Gastrocnemius medialis (tissue), 4 donors: ENCODE measurements at regions not wholly inside any gene's neighbourhood (a gene's known extent, or its start where the extent isn't known, plus 50 kb on each side); places are given as distances from the start of the nearest gene placed in this dataset.

Source experiments
- ATAC-seq, 2 donors: fragments of 150-250 bp; one replicate each; pipeline ENCODE4 v1.9.1; 2016
- DNase-seq, 2 donors: peaks; one replicate each; pipeline ENCODE4 v3.0.0-alpha.2; 2019
- H3K27ac ChIP-seq, 4 donors: fragments of 200-600 bp; sonication (generic); 1 replicate in 1 of 4; 2 replicates in 3 of 4; pipeline ENCODE4 v1.5.1; 2016 to 2018; ENCODE audit warnings: mild to moderate bottlenecking in 2 of 4, moderate library complexity in 1 of 4
- H3K27me3 ChIP-seq, 3 donors: fragments of 200-600 bp; sonication (generic) in 2 of 3; 1 replicate in 1 of 3; 2 replicates in 2 of 3; pipeline versions ENCODE4 v1.5.1 to v1.6.0; 2016 to 2019; ENCODE audit warnings: mild to moderate bottlenecking in 1 of 3, moderate library complexity in 1 of 3
- H3K36me3 ChIP-seq, 2 donors: fragments of 200-600 bp; sonication (generic) in 1 of 2; one replicate each; pipeline ENCODE4 v1.5.1; 2017 to 2018
- H3K4me1 ChIP-seq, 2 donors: fragments of 200-600 bp; sonication (generic) in 1 of 2; one replicate each; pipeline ENCODE4 v1.5.1; 2016 to 2017; ENCODE audit warnings: mild to moderate bottlenecking in 2 of 2
- H3K4me3 ChIP-seq, 4 donors: fragments of 200-600 bp; sonication (generic) in 3 of 4; 1 replicate in 1 of 4; 2 replicates in 3 of 4; pipeline ENCODE4 v1.5.1; 2016 to 2019; ENCODE audit warnings: mild to moderate bottlenecking in 2 of 4
- H3K9me3 ChIP-seq, 3 donors: fragments of 200-600 bp; sonication (generic) in 2 of 3; 1 replicate in 1 of 3; 2 replicates in 2 of 3; pipeline ENCODE4 v1.5.1; 2016 to 2019
- CTCF ChIP-seq, 5 experiments: fragments of 450-650 bp in 3 of 5; fragments of 200-600 bp in 2 of 5; sonication (generic) in 2 of 5; IDR thresholded peaks in 4 of 5; conservative IDR thresholded peaks in 1 of 5; 1 replicate in 4 of 5; 2 replicates in 1 of 5; pipeline ENCODE4 v1.5.1; 2016 to 2019; ENCODE audit warnings: antibody characterized with exemption in 5 of 5, mild to moderate bottlenecking in 3 of 5, moderate library complexity in 3 of 5
- POLR2A ChIP-seq, 2 donors: fragments of 450-650 bp; IDR thresholded peaks; one replicate each; pipeline ENCODE4 v1.6.1; 2017; ENCODE audit warnings: antibody characterized with exemption in 2 of 2, mild to moderate bottlenecking in 2 of 2, moderate library complexity in 2 of 2
- in situ Hi-C, 4 donors: fragments of 200-750 bp; cut with MboI; loops; one replicate each; pipeline versions ENCODE4 v1.15.0 to v1.8.0; 2017; ENCODE audit warnings: low sequenced_read_pairs in 4 of 4
- intact Hi-C: fragments of 100-400 bp; cut with DNase I; formaldehyde crosslinking; loops from one replicate; pipeline ENCODE4 v1.15.1; 2023; ENCODE audit warnings: low total_unique reads

GRCh38 chr4:125084608-125085007, 230.1 kb upstream of the FAT4 start:
- ATAC-seq (no peak), DNase-seq (no peak)
- Histone ChIP-seq H3K36me3 (no peaks in the 10 kb centered on the region), H3K4me3 (no peak overlapping the region), H3K4me1 (no peaks in the 10 kb centered on the region), H3K9me3 (no peaks in the 10 kb centered on the region), H3K27me3 (no peaks in the 10 kb centered on the region), H3K27ac (no peak overlapping the region)
- in situ Hi-C loops (no loop called here), intact Hi-C loops (no loop called here)
- TF ChIP-seq CTCF (IDR thresholded peaks at IDR 0.05 in 4 of 5, conservative IDR thresholded peaks at IDR 0.05 in 1 of 5) (no peak), POLR2A (IDR thresholded peaks at IDR 0.05) (no peak)

GRCh38 chr4:125082729-125083417, 231.9 kb upstream of the FAT4 start:
- Histone ChIP-seq H3K27ac (no peak overlapping the region), H3K4me1 (no peaks in the 10 kb centered on the region), H3K36me3 (no peaks in the 10 kb centered on the region), H3K9me3 (no peaks in the 10 kb centered on the region), H3K27me3 (no peaks in the 10 kb centered on the region), H3K4me3 (no peak overlapping the region)
- intact Hi-C loops, result no loop called here
- in situ Hi-C loops, result no loop called here
- ATAC-seq (no peak), DNase-seq (no peak)
- no peak for TF ChIP-seq CTCF (IDR thresholded peaks at IDR 0.05 in 4 of 5, conservative IDR thresholded peaks at IDR 0.05 in 1 of 5)
- no peak for TF ChIP-seq POLR2A (IDR thresholded peaks at IDR 0.05)

GRCh38 chr4:125072269-125072668, 242.5 kb upstream of the FAT4 start:
- H3K4me3 ChIP-seq, result no peak overlapping the region
- H3K4me1 ChIP-seq, result no peaks in the 10 kb centered on the region
- H3K27ac ChIP-seq, result no peak overlapping the region
- ATAC-seq, result no peak
- intact Hi-C loops, result no loop called here
- DNase-seq, result no peak
- TF ChIP-seq POLR2A (IDR thresholded peaks at IDR 0.05) (no peak), CTCF (IDR thresholded peaks at IDR 0.05 in 4 of 5, conservative IDR thresholded peaks at IDR 0.05 in 1 of 5) (no peak)
- no peaks in the 10 kb centered on the region for H3K9me3 ChIP-seq
- no peaks in the 10 kb centered on the region for H3K36me3 ChIP-seq
- in situ Hi-C loops, result no loop called here
- H3K27me3 ChIP-seq, result no peaks in the 10 kb centered on the region

- H3K27me3 ChIP-seq, result no peaks in the 10 kb centered on the region
- DNase-seq (no peak), ATAC-seq (no peak)
- no peak overlapping the region for H3K4me3 ChIP-seq
- intact Hi-C loops (no loop called here), in situ Hi-C loops (no loop called here)
- H3K36me3 ChIP-seq, result no peaks in the 10 kb centered on the region
- TF ChIP-seq CTCF (IDR thresholded peaks at IDR 0.05 in 4 of 5, conservative IDR thresholded peaks at IDR 0.05 in 1 of 5) (no peak), POLR2A (IDR thresholded peaks at IDR 0.05) (no peak)
- H3K27ac ChIP-seq, result no peak overlapping the region
- H3K9me3 ChIP-seq, result no peaks in the 10 kb centered on the region
- no peaks in the 10 kb centered on the region for H3K4me1 ChIP-seq
Observed at GRCh38 chr4:125070861-125071260, 243.9 kb upstream of the FAT4 start.
